ENCODE measurements at regions not wholly inside any gene's neighbourhood (a gene's known extent, or its start where the extent isn't known, plus 50 kb on each side); places are given as distances from the start of the nearest gene placed in this dataset.
"Not testable (repeated sequence)": the region's sequence is repeated elsewhere in the genome, so short reads cannot be mapped to it uniquely, and the experiment has no call there.

GRCh38 chr6:114934079-114934478 is 591.3 kb upstream of the HS3ST5 start:
- no peak for DNase-seq (ENCODE audit: low read depth)

- DNase-seq (ENCODE audit: low read depth): not testable (repeated sequence)
These were observed 585.9 kb upstream of the HS3ST5 start for GRCh38 chr6:114928731-114929130.

- no peak for DNase-seq (ENCODE audit: low read depth)
These were observed 563.3 kb upstream of the HS3ST5 start for GRCh38 chr6:114906096-114906495.

- no peak for DNase-seq (ENCODE audit: low read depth)
These were observed 554.7 kb upstream of the HS3ST5 start for GRCh38 chr6:114897536-114897935.

- DNase-seq (ENCODE audit: low read depth): no peak
These were observed 549.4 kb upstream of the HS3ST5 start for GRCh38 chr6:114892211-114892610.

GRCh38 chr6:114888241-114888640 is 545.4 kb upstream of the HS3ST5 start:
- DNase-seq (ENCODE audit: low read depth): no peak

GRCh38 chr6:114886670-114887436 is 544.0 kb upstream of the HS3ST5 start:
- DNase-seq (ENCODE audit: low read depth): no peak

GRCh38 chr6:114879693-114880092 is 536.9 kb upstream of the HS3ST5 start:
- DNase-seq (ENCODE audit: low read depth): no peak

GRCh38 chr6:114878091-114878490 is 535.3 kb upstream of the HS3ST5 start:
- no peak for DNase-seq (ENCODE audit: low read depth)

- DNase-seq (ENCODE audit: low read depth): no peak
These were observed 531.6 kb upstream of the HS3ST5 start for GRCh38 chr6:114874410-114874809.

GRCh38 chr6:114865506-114865905 is 522.7 kb upstream of the HS3ST5 start:
- DNase-seq (ENCODE audit: low read depth): not testable (repeated sequence)

GRCh38 chr6:114863610-114864009 is 520.8 kb upstream of the HS3ST5 start:
- no peak for DNase-seq (ENCODE audit: low read depth)

GRCh38 chr6:114862819-114863218 is 520.0 kb upstream of the HS3ST5 start:
- no peak for DNase-seq (ENCODE audit: low read depth)

- DNase-seq (ENCODE audit: low read depth): no peak
These were observed 519.2 kb upstream of the HS3ST5 start for GRCh38 chr6:114862064-114862463.

GRCh38 chr6:114844359-114844758 is 501.5 kb upstream of the HS3ST5 start:
- no peak for DNase-seq (ENCODE audit: low read depth)

GRCh38 chr6:114839019-114839418 is 496.2 kb upstream of the HS3ST5 start:
- no peak for DNase-seq (ENCODE audit: low read depth)

GRCh38 chr6:114833211-114833610 is 490.4 kb upstream of the HS3ST5 start:
- DNase-seq (ENCODE audit: low read depth): no peak

GRCh38 chr6:114830515-114830914 is 487.7 kb upstream of the HS3ST5 start:
- DNase-seq (ENCODE audit: low read depth): no peak

- no peak for DNase-seq (ENCODE audit: low read depth)
These were observed 484.3 kb upstream of the HS3ST5 start for GRCh38 chr6:114827135-114827534.

- DNase-seq (ENCODE audit: low read depth): no peak
These were observed 481.6 kb upstream of the HS3ST5 start for GRCh38 chr6:114824409-114824808.

GRCh38 chr6:114816678-114817077 is 473.9 kb upstream of the HS3ST5 start:
- no peak for DNase-seq (ENCODE audit: low read depth)

GRCh38 chr6:114810468-114810867 is 467.6 kb upstream of the HS3ST5 start:
- DNase-seq (ENCODE audit: low read depth): no peak

- not testable (repeated sequence) for DNase-seq (ENCODE audit: low read depth)
These were observed 462.6 kb upstream of the HS3ST5 start for GRCh38 chr6:114805426-114805825.

GRCh38 chr6:114796576-114796975 is 453.8 kb upstream of the HS3ST5 start:
- DNase-seq (ENCODE audit: low read depth): no peak

All from EH (cell line).